ENCODE measurements at regions not wholly inside any gene's neighbourhood (a gene's known extent, or its start where the extent isn't known, plus 50 kb on each side); places are given as distances from the start of the nearest gene placed in this dataset.

DNA sequence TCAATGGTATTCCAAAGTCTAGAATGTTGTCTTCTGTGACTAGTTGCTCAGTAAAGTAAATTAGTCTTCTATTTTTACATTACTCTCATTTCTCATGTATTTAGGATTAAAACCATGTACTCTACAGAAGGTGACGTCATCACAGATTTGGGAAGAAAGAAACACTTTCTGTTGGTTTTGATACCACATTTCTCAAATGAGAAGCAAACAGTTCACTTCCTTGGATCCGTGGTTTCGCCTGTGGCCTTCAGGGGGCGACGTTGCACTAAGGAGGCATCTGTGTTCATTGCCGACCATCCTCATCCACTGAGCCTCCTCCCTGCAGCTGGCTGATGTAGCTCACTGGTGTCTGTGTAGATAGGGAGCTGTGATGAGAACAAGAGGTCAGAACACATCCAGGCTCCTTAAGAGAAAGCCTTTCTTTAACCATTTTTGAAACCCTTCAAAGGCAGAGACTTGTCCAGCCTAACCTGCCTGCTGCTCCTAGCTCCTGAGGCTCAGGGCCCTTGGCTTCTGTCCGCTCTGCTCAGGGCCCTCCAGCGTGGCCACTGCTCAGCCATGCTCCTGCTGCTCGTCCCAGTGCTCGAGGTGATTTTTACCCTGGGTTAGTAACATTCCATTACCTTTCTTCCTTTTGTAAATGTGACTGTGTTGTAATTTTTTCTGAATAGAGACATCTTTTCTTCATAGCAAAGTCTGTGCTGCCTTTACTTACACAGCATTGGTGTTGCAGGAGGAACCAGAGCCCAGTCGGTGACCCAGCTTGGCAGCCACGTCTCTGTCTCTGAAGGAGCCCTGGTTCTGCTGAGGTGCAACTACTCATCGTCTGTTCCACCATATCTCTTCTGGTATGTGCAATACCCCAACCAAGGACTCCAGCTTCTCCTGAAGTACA is 220.6 kb upstream of the OR4E1 start:
- intact Hi-C loops (cut with DNase I; ENCODE audit: low total_unique reads), result no loop called here
- Histone ChIP-seq H3K36me3 (no peaks in the 10 kb centered on the region), H3K27ac (no peak overlapping the region), H3K27me3 (no peaks in the 10 kb centered on the region), H3K9me3 (no peaks in the 10 kb centered on the region), H3K4me1 (no peaks in the 10 kb centered on the region), H3K4me3 (no peak overlapping the region)
- TF ChIP-seq, protein P1, sequence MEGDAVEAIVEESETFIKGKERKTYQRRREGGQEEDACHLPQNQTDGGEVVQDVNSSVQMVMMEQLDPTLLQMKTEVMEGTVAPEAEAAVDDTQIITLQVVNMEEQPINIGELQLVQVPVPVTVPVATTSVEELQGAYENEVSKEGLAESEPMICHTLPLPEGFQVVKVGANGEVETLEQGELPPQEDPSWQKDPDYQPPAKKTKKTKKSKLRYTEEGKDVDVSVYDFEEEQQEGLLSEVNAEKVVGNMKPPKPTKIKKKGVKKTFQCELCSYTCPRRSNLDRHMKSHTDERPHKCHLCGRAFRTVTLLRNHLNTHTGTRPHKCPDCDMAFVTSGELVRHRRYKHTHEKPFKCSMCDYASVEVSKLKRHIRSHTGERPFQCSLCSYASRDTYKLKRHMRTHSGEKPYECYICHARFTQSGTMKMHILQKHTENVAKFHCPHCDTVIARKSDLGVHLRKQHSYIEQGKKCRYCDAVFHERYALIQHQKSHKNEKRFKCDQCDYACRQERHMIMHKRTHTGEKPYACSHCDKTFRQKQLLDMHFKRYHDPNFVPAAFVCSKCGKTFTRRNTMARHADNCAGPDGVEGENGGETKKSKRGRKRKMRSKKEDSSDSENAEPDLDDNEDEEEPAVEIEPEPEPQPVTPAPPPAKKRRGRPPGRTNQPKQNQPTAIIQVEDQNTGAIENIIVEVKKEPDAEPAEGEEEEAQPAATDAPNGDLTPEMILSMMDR (IDR thresholded peaks at IDR 0.05), result no peak
- no peak for DNase-seq

- Histone ChIP-seq H3K36me3 (no peaks in the 10 kb centered on the region), H3K4me1 (no peaks in the 10 kb centered on the region), H3K27ac (no peak overlapping the region), H3K4me3 (no peak overlapping the region), H3K9me3 (no peaks in the 10 kb centered on the region), H3K27me3 (no peaks in the 10 kb centered on the region)
- intact Hi-C loops (cut with DNase I; ENCODE audit: low total_unique reads), result no loop called here
- TF ChIP-seq, protein P1 (IDR thresholded peaks at IDR 0.05), result no peak
- DNase-seq, result no peak
Observed at GRCh38 chr14:21891921-21892320, 218.3 kb upstream of the OR4E1 start.

DNA sequence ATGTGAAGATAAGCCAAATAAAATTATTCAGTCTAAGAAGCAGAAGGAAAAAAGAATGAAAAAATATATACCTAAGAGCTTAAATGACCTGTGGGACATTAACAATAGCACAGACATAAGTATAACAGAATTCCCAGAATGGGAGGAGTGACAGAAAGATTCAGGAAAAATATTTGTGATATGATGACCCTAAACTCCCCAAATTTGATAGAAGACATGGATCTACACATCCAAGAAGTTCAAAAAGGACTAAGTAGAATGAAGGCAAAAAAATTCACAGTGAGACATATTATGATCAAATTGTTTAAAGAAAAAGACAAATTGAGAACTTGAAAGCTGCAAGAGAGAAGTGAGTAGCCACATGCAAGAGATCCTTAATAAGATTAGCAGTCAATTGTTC is 211.4 kb upstream of the OR4E1 start:
- H3K27ac ChIP-seq, result no peak overlapping the region
- no peaks in the 10 kb centered on the region for H3K4me1 ChIP-seq
- DNase-seq, result no peak
- intact Hi-C loops (cut with DNase I; ENCODE audit: low total_unique reads), result no loop called here
- H3K4me3 ChIP-seq, result no peak overlapping the region
- no peaks in the 10 kb centered on the region for H3K9me3 ChIP-seq
- TF ChIP-seq, protein P1 (IDR thresholded peaks at IDR 0.05), result no peak
- no peaks in the 10 kb centered on the region for H3K36me3 ChIP-seq
- no peaks in the 10 kb centered on the region for H3K27me3 ChIP-seq

DNA sequence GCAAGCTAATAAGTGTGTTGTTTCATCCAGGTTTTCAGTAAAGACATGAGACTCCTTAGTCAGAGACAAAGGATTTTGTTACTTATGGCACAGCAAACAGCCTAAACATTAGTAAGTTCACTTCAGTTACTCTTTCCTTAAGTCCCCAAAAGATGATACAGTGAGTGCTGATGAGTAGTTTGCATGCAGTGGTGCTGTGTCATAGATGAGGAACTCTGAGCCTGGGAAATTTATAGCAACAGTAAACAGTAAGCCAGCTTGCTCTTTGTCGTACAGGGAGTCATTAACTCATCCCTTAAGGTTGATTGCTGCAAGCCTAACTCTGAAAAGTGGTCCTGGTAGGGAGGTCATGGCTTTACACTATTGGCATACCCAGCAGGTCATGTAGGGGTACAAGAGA is 208.6 kb upstream of the OR4E1 start:
- Histone ChIP-seq H3K27me3 (no peaks in the 10 kb centered on the region), H3K36me3 (no peaks in the 10 kb centered on the region), H3K4me3 (no peak overlapping the region), H3K27ac (no peak overlapping the region), H3K4me1 (no peaks in the 10 kb centered on the region), H3K9me3 (no peaks in the 10 kb centered on the region)
- DNase-seq, result no peak
- intact Hi-C loops (cut with DNase I; ENCODE audit: low total_unique reads), result no loop called here
- TF ChIP-seq, protein P1 (IDR thresholded peaks at IDR 0.05), result no peak

GRCh38 chr14:21880918-21881317 is 207.3 kb upstream of the OR4E1 start:
- no peaks in the 10 kb centered on the region for H3K4me1 ChIP-seq
- TF ChIP-seq, protein P1 (IDR thresholded peaks at IDR 0.05), result no peak
- H3K27me3 ChIP-seq, result no peaks in the 10 kb centered on the region
- no peak overlapping the region for H3K4me3 ChIP-seq
- no peaks in the 10 kb centered on the region for H3K36me3 ChIP-seq
- intact Hi-C loops (cut with DNase I; ENCODE audit: low total_unique reads), result no loop called here
- H3K27ac ChIP-seq, result no peak overlapping the region
- no peak for DNase-seq
- H3K9me3 ChIP-seq, result no peaks in the 10 kb centered on the region
